Neural progenitor cell (in vitro differentiated cells): ENCODE measurements at regions not wholly inside any gene's neighbourhood (a gene's known extent, or its start where the extent isn't known, plus 50 kb on each side); places are given as distances from the start of the nearest gene placed in this dataset.
"Not testable (repeated sequence)": the region's sequence is repeated elsewhere in the genome, so short reads cannot be mapped to it uniquely, and the experiment has no call there.

ENCODE experiments used
- DNase-seq: peaks from one replicate; pipeline ENCODE4 v3.0.0-alpha.2; 2016; ENCODE audit warnings: low spot score
- H2AFZ ChIP-seq: fragments of 200-600 bp; sonication (generic); replicated peaks from 2 replicates; pipeline ENCODE4 v1.6.1; 2016; ENCODE audit warnings: antibody characterized with exemption
- H3F3A ChIP-seq: fragments of 200-600 bp; sonication (generic); 2 replicates; pipeline ENCODE4 v1.6.1; 2016; ENCODE audit warnings: antibody characterized with exemption, low read depth
- H3K27ac ChIP-seq: fragments of 200-600 bp; sonication (generic); 2 replicates; pipeline ENCODE4 v1.5.1; 2016; ENCODE audit warnings: mild to moderate bottlenecking
- H3K27me3 ChIP-seq: fragments of 200-600 bp; sonication (generic); 2 replicates; pipeline ENCODE4 v1.6.1; 2016; ENCODE audit warnings: mild to moderate bottlenecking, moderate library complexity
- H3K36me3 ChIP-seq: fragments of 200-600 bp; sonication (generic); 2 replicates; pipeline ENCODE4 v1.5.1; 2016
- H3K4me1 ChIP-seq: fragments of 200-600 bp; sonication (generic); 2 replicates; pipeline ENCODE4 v1.6.1; 2016; ENCODE audit warnings: mixed run types
- H3K4me2 ChIP-seq: fragments of 200-600 bp; sonication (generic); 2 replicates; pipeline ENCODE4 v1.6.1; 2016
- H3K4me3 ChIP-seq: fragments of 200-600 bp; sonication (generic); 2 replicates; pipeline ENCODE4 v1.5.1; 2016
- H3K79me2 ChIP-seq: fragments of 200-600 bp; sonication (generic); 2 replicates; pipeline ENCODE4 v1.6.1; 2016; ENCODE audit warnings: low read depth
- H3K9ac ChIP-seq: fragments of 200-600 bp; sonication (generic); 2 replicates; pipeline ENCODE4 v1.6.1; 2016
- H3K9me3 ChIP-seq: fragments of 200-600 bp; sonication (generic); 2 replicates; pipeline ENCODE4 v1.5.1; 2016; ENCODE audit warnings: low read depth
- H4K20me1 ChIP-seq: fragments of 200-600 bp; sonication (generic); 2 replicates; pipeline ENCODE4 v1.6.1; 2016; ENCODE audit warnings: low read depth
- H3K27ac Mint-ChIP-seq: 3 replicates; pipeline ENCODE4 v1.8.0; 2021; ENCODE audit warnings: mixed read lengths
- H3K27me3 Mint-ChIP-seq: 2 replicates; pipeline ENCODE4 v1.8.0; 2022; ENCODE audit warnings: low read depth, mild to moderate bottlenecking, inconsistent platforms, moderate library complexity, mixed read lengths; ENCODE audit not compliant: insufficient read depth
- H3K36me3 Mint-ChIP-seq: 3 replicates; pipeline ENCODE4 v1.8.0; 2021; ENCODE audit warnings: mixed read lengths
- H3K4me1 Mint-ChIP-seq: 3 replicates; pipeline ENCODE4 v1.8.0; 2021; ENCODE audit warnings: mixed read lengths
- H3K4me3 Mint-ChIP-seq: 3 replicates; pipeline ENCODE4 v1.8.0; 2021; ENCODE audit warnings: mild to moderate bottlenecking, moderate library complexity, mixed read lengths
- H3K9me3 Mint-ChIP-seq: 3 replicates; pipeline ENCODE4 v1.8.0; 2020; ENCODE audit warnings: mixed read lengths
- CTCF ChIP-seq: fragments of 200-600 bp; sonication (generic); IDR thresholded peaks from 2 replicates; pipeline ENCODE4 v1.5.1; 2017; ENCODE audit warnings: antibody characterized with exemption, mild to moderate bottlenecking
- EZH2 ChIP-seq: fragments of 200-600 bp; sonication (generic); IDR thresholded peaks from 2 replicates; pipeline ENCODE4 v1.6.1; 2017; ENCODE audit warnings: antibody characterized with exemption, mild to moderate bottlenecking, moderate library complexity
- EZH2phosphoT487 ChIP-seq: fragments of 200-600 bp; sonication (generic); IDR thresholded peaks from 2 replicates; pipeline ENCODE4 v1.6.1; 2017; ENCODE audit warnings: antibody characterized with exemption

GRCh38 chr22:48416396-48417224, 1411.1 kb downstream of the BRD1 start:
- TF ChIP-seq CTCF (no peak), EZH2 (no peak), EZH2phosphoT487 (no peak)
- H3K36me3 ChIP-seq = no peaks in the 10 kb centered on the region
- no peaks in the 10 kb centered on the region for H3K36me3 Mint-ChIP-seq
- peak overlapping the region; percentile 10 for H2AFZ ChIP-seq
- peaks cover 5% of the 10 kb centered on the region for H3K4me1 ChIP-seq
- H3K27ac ChIP-seq = no peak overlapping the region
- no peak overlapping the region for H3K9ac ChIP-seq
- no peaks in the 10 kb centered on the region for H3K9me3 Mint-ChIP-seq
- H3F3A ChIP-seq = no peaks in the 10 kb centered on the region
- no peak overlapping the region for H3K4me3 ChIP-seq
- H3K27me3 ChIP-seq = no peaks in the 10 kb centered on the region
- no peaks in the 10 kb centered on the region for H3K9me3 ChIP-seq
- peaks cover 6% of the 10 kb centered on the region for H3K27me3 Mint-ChIP-seq
- no peak for DNase-seq
- H3K4me3 Mint-ChIP-seq = no peak overlapping the region
- H3K27ac Mint-ChIP-seq = no peak overlapping the region
- H4K20me1 ChIP-seq = no peaks in the 10 kb centered on the region
- H3K4me1 Mint-ChIP-seq = peaks cover 10% of the 10 kb centered on the region
- H3K4me2 ChIP-seq = no peak overlapping the region
- H3K79me2 ChIP-seq = no peaks in the 10 kb centered on the region

DNA sequence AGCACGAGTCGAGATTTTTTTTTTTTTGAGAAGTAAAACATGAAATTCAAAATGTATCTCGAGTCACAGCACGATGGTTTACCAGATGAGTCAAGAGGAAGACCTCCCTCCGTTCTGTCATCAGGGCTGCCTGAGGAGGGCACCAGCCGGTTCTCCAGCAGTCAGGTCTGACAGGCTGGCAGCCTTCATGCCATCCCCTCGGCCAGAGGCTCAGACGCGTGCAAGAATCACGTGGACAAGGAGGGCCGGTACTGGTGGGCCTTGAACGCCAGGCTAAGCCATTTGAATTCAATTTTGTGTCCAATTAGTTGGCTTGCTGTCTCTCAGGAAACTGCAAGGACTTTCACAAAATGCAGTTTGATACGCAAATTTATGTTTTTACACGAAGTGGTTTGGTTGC, 1412.2 kb downstream of the BRD1 start:
- Mint-ChIP-seq H3K27ac (no peak overlapping the region), H3K27me3 (peaks cover 2% of the 10 kb centered on the region), H3K36me3 (no peaks in the 10 kb centered on the region), H3K4me3 (no peak overlapping the region), H3K9me3 (no peaks in the 10 kb centered on the region), H3K4me1 (peaks cover 10% of the 10 kb centered on the region)
- Histone ChIP-seq H3K36me3 (no peaks in the 10 kb centered on the region), H4K20me1 (no peaks in the 10 kb centered on the region), H3K9ac (no peak overlapping the region), H3K27ac (no peak overlapping the region), H3K9me3 (no peaks in the 10 kb centered on the region), H3K4me3 (no peak overlapping the region), H3F3A (no peaks in the 10 kb centered on the region), H3K4me1 (peaks cover 5% of the 10 kb centered on the region), H3K4me2 (no peak overlapping the region), H2AFZ (no peak overlapping the region), H3K79me2 (no peaks in the 10 kb centered on the region), H3K27me3 (no peaks in the 10 kb centered on the region)
- DNase-seq = no peak
- TF ChIP-seq EZH2phosphoT487 (no peak), CTCF (no peak), EZH2 (no peak)

GRCh38 chr22:48414651-48415050, 1413.0 kb downstream of the BRD1 start:
- Mint-ChIP-seq H3K9me3 (no peaks in the 10 kb centered on the region), H3K4me3 (no peak overlapping the region), H3K27me3 (peaks cover 2% of the 10 kb centered on the region), H3K36me3 (no peaks in the 10 kb centered on the region), H3K4me1 (peaks cover 10% of the 10 kb centered on the region), H3K27ac (no peak overlapping the region)
- Histone ChIP-seq H3K27me3 (no peaks in the 10 kb centered on the region), H3K9me3 (no peaks in the 10 kb centered on the region), H3K4me2 (no peak overlapping the region), H3K79me2 (no peaks in the 10 kb centered on the region), H3K36me3 (no peaks in the 10 kb centered on the region), H3K27ac (no peak overlapping the region), H2AFZ (no peak overlapping the region), H3K9ac (no peak overlapping the region), H4K20me1 (no peaks in the 10 kb centered on the region), H3K4me1 (peaks cover 5% of the 10 kb centered on the region), H3F3A (no peaks in the 10 kb centered on the region), H3K4me3 (no peak overlapping the region)
- no peak for DNase-seq
- TF ChIP-seq EZH2 (no peak), EZH2phosphoT487 (no peak)

DNA sequence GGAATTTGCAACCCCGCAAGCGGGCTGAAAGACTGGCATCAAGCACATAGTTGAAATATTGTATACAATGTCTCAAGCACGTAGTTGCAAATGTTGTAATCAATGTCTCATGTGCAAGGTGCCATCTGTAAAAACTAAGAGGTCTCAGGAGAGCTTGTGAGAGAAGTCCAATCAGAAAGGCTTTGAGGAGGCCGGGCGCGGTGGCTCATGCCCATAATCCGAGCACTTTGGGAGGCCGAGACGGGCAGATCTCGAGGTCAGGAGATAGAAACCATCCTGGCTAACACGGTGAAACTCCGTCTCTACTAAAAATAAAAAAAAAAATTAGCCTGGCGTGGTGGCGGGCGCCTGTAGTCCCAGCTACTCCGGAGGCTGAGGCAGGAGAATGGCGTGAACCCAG, 1414.7 kb downstream of the BRD1 start:
- not testable (repeated sequence) for H3F3A ChIP-seq

More for the DNA sequence above, 1414.7 kb downstream of the BRD1 start:
- DNase-seq, H3K4me2 ChIP-seq, H3K27me3 ChIP-seq, H3K27ac ChIP-seq, H2AFZ ChIP-seq, H3K27ac Mint-ChIP-seq, H3K27me3 Mint-ChIP-seq, H3K4me3 ChIP-seq, H3K36me3 Mint-ChIP-seq, H4K20me1 ChIP-seq, H3K4me1 ChIP-seq, H3K9ac ChIP-seq, H3K79me2 ChIP-seq, H3K36me3 ChIP-seq, H3K9me3 ChIP-seq, H3K9me3 Mint-ChIP-seq, H3K4me3 Mint-ChIP-seq: not testable (repeated sequence)
- peaks cover 10% of the 10 kb centered on the region for H3K4me1 Mint-ChIP-seq
